OCI-M2 (cell line): ENCODE measurements at regions not wholly inside any gene's neighbourhood (a gene's known extent, or its start where the extent isn't known, plus 50 kb on each side); places are given as distances from the start of the nearest gene placed in this dataset.

Experiments
- DNase-seq: peaks from one replicate; lab custom pipeline; 2025; ENCODE audit not compliant: unreplicated experiment; lab: John Stamatoyannopoulos, UW

- no peak for DNase-seq
Measured at GRCh38 chr13:53200498-53201453, 172.2 kb downstream of the OLFM4 start.

GRCh38 chr13:53201454-53202225 is 173.0 kb downstream of the OLFM4 start:
- no peak for DNase-seq

DNA sequence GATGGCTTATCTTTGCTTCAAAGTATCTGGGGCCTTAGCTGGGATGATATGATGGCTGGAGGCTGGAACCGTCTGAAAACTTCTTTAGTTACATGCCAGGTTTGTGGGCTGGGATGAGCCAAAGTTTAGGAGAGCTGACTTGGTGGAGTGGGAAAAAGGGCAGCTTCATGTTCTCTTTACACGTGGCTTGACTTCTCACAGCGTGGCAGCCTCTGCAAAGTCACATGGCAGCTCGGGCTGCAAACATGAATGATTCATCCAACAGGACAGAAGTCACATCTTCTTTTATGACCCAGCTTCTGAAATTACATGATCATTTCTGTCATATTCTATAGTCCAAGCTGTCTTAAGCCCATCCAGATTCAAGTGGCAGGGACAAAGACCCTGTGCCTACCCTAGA is 176.0 kb downstream of the OLFM4 start:
- DNase-seq = no peak

DNA sequence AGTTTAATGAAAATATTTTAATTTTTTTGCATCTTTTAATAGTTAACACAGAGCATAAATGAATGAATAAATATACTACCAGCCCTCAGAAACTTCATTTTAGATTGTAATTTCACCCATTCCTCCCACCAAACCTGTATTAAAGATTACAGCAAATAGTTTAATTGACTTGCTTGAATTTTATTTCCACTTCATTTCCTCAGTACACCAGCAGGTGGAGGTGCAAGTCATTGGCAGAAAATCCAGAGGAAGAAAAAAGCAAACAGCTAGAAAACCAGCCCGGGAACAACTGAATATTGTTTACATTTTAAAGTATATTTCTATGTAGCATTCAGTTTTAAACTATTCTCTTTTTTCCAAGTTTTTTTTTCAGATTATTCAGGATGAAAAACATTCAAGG is 177.8 kb downstream of the OLFM4 start:
- DNase-seq = no peak

DNA sequence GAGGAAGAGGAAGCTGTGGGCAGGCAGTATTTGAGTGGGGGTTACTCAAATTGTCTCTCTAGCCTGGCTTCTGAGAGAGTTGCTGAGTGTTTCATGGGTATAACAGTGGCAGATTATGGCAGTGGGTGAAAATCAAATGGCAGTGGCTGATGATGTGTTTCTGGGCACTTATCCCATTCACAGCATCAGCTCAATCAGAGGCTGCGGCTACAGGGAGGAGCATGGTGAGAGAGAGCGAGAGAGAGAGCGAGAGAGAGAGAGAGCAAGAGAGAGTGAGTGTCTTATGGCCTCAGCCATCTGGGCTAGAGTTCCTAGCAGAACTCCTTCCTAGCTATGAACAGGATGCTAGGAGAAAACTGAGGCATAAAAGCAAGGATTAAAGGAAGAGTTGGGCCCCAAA is 178.9 kb downstream of the OLFM4 start:
- no peak for DNase-seq

DNA sequence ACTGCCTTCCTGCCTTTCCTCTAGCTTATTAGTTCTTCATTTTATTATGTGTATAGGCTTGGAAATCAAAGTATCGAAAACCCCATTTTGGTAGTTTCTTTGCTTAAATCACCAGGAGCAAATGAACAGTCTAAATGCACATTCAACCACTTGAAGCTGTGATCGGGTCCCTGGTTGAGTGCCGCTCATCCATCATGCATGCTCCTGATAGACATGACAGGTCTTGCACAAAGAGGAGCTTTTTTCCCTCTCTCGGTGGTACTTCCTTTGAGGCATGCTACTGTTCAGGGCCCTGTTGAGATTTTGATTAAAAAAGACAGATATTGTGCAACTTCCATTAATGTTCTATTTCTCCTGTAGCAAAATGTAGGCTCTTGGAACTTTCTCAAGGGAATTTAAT is 185.8 kb downstream of the OLFM4 start:
- no peak for DNase-seq

- no peak for DNase-seq
Measured at GRCh38 chr13:53215563-53215962, 186.9 kb downstream of the OLFM4 start.

DNA sequence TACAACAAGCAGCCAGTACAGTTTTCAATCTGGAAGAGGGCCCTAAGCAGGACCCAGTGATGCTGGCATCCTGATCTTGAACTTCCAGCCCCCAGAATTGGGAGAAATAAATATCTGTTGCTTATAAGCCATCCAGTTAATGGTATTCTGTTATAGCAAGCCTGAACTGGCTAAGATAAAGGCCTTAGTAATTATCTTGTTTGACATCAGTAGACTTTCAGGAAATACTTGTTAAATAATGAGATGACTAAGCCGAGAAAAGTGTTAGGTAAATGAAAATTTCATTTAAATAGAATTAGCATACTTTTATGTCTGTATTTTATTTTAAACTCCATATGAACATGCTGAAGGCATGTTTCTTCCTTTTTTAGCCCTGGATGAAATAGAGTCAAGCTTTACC is 188.2 kb downstream of the OLFM4 start:
- DNase-seq = no peak

DNA sequence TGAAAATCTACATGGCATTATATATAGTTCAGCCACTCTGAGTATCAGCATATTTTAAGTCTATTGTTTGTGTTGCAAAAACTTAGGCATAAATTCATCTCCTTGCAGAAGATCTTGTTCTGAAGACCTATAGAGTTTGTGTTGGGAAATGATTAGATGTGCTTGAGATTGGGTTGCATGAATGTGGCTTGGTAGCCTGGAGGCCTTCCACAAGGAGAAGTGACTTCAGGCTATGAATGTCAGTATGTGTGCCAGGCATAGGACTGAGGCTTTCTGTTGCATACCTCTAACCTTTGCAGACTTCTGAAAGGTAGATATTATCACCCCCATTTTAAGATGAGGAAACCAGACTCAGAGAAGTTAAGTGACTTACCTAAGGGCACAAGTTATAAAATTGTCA is 188.6 kb downstream of the OLFM4 start:
- DNase-seq = no peak

DNA sequence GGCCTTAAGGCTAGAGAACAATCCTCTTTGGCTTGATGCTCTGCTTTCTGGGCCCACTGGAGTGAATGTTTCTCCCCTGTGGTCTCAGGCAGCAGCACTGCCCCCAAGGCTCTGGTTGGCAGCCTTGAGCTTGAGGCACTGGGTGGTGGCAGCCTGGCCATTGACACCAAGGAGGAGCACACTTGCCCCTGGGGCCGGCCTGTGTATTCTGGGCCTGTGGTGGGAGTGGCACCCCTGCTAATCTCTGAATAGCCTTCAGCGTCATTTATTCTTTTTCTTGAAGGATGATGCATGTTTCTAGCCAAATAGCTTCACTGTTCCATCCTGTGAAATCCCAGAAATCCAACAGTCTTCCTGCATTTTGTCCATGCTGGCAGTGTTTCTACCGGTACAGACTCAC is 191.4 kb downstream of the OLFM4 start:
- DNase-seq = no peak

- DNase-seq = no peak
Measured at GRCh38 chr13:53237696-53238095, 209.1 kb downstream of the OLFM4 start.

DNA sequence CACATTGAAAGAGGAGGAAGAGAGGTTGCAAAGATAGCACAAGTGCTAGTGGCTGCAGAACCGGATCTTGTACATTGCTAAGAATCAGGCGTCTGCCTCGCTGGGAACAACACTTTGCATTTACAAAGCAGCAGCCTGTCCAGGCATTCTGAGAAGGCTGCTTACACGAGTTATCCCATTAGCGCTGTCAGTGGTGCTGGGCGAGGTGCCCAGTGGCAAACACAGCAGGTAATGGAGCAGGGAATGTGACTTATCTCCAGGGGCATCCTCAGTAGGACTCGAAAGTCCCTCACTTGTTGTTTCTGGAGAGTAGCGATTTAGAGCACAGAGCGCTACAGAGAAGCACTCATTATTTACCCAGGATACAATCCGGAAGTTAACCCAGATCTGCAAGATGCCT is 209.6 kb downstream of the OLFM4 start:
- DNase-seq = no peak

DNA sequence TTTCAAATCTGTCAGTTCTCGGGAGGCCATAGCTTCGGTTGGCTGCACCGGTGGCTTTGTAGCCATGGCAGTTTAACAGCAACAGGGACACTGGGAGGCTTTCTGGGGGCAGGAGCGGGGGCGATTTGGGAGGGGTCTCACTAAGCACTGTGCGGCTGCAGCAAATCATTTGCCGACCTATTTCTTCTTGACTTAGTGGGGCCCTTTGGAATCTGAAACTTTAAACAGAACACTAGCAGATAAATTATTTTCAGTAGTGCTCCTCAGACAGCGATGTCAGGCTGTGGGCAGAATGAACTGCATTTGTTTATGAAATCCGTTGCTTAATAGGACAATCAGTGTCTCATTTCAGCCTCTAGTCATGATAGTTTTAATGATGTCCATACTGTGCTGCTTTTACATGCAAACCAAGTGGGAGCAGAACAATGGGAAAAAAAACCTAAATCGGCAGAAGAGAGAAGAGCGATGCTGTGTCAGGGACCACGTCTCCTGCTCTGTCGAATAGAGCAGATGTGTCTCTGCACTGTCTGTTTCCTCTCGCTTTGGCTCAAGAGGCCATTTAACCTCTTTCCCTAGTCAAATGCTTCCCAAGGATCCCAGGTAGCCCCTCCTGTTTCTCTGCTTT is 211.9 kb downstream of the OLFM4 start:
- DNase-seq = no peak

GRCh38 chr13:53241891-53242348 is 213.3 kb downstream of the OLFM4 start:
- DNase-seq = no peak

- DNase-seq = no peak
Measured at GRCh38 chr13:53249236-53249635, 220.6 kb downstream of the OLFM4 start.

DNA sequence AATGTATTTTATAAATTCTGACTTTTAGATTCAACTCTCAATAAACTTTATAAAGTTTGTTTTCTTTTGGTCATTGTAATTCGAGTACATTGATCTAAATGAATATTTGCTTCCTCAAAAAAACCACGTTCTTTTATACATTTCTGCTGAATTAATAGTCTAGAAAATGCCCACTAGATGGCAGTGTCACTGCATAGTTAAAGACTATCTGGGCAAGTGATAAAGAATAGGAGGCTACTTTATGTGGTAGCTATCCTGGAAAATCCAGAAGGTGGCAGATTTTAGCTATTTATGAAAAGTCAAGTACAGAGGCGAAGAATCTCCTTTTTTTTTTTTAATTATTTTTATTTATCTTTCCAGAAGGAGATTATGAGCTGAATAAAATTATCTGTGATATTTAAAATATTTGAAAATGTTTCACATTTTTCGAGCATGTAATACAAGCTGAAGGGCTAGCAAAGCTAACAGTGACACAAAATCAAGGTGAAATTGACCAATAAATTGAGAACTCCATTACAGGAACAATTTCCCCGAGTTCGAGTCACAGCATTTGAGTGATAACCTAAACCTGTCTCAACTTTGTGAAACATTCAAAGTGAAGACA is 221.8 kb downstream of the OLFM4 start:
- no peak for DNase-seq

- no peak for DNase-seq
Measured at GRCh38 chr13:53250977-53251376, 222.4 kb downstream of the OLFM4 start.

DNA sequence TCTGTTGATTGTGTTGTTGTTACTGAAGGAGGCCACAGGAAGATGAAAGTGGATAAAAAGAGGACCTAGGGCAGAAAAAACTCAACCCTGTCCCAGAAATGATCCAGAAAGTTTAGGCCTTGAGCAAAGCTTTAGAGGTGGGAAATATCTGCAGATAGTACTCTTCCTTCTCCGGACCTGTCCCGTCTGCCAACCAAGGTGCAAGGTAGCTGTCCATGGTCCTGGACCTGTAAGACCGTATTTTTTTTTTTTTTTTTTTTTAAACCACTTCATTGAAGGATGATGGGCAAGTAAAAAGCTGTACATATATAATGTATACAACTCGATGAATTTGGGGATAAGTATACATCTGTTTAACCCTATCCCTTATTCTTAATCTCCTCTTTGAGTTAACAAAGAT is 225.9 kb downstream of the OLFM4 start:
- DNase-seq = no peak

DNA sequence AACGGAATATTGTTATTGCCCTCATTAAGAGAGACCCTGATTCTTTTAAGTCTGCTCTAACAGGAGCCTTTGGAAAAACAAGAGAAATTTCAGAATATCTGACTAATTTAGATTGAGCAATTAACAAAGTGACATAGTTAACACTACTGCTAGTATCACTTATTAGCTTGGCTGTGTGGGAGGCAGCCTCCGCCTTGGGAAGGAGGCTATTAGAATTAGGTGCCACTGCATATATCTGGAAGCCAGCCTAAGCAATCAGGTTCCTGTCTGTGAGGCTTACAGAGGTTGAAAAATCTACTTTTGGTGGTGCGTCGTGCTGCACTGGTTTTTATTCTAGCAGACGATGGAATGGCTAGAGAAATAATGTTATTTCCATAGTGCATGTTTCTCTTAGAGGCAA is 227.2 kb downstream of the OLFM4 start:
- DNase-seq = no peak

DNA sequence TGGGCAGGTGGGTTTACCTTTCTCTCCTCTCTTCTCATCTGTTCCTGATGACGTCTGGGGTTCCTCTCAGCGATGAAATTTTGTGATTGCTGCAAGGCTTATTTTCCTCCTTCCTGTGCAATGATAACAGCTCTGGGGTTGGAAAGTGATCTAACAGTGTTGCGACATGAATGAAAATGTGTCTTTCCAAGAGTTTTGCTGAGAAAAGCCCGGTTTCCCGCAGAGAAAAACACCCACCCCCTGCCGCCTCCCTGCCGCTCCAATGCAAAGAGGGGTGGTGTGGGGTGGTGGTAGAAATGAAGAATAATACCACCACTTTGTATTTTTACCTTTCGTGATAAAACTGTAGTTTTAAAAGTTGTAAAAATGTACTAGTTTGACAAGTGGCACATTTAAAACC is 232.0 kb downstream of the OLFM4 start:
- DNase-seq = no peak

- DNase-seq = no peak
Measured at GRCh38 chr13:53264751-53265385, 236.3 kb downstream of the OLFM4 start.
